Astrocyte (in vitro differentiated cells and primary cell): ENCODE measurements at regions not wholly inside any gene's neighbourhood (a gene's known extent, or its start where the extent isn't known, plus 50 kb on each side); places are given as distances from the start of the nearest gene placed in this dataset.
A peak's percentile ranks its signal among the peaks of the same experiment; 100 is the strongest.

Experiments
- DNase-seq: peaks from one replicate; pipeline ENCODE4 v3.0.0-alpha.2; 2010; ENCODE audit warnings: low read depth
- FAIRE-seq: peaks from 2 replicates; lab custom pipeline; 2011; peaks lifted over from hg19 to GRCh38; lab: Jason Lieb, UNC
- H2AFZ ChIP-seq: 2 replicates; pipeline ENCODE4 v1.6.0; 2012; ENCODE audit warnings: low read depth, low read length, inconsistent platforms
- H3K27ac ChIP-seq: 2 replicates; pipeline ENCODE4 v1.5.1; 2011; ENCODE audit warnings: low read depth, low read length, inconsistent platforms
- H3K27me3 ChIP-seq: 2 replicates; pipeline ENCODE4 v1.6.0; 2011; ENCODE audit warnings: low read length, inconsistent platforms; ENCODE audit not compliant: insufficient read depth
- H3K36me3 ChIP-seq: 2 replicates; pipeline ENCODE4 v1.5.1; 2011; ENCODE audit warnings: low read length, inconsistent platforms; ENCODE audit not compliant: insufficient read depth
- H3K4me1 ChIP-seq: 2 replicates; pipeline ENCODE4 v1.5.1; 2011; ENCODE audit warnings: low read length, inconsistent platforms; ENCODE audit not compliant: insufficient read depth
- H3K4me2 ChIP-seq: 2 replicates; pipeline ENCODE4 v1.6.0; 2012; ENCODE audit warnings: low read length, inconsistent platforms
- H3K4me3 ChIP-seq: 2 replicates; pipeline ENCODE4 v1.5.1; 2011; ENCODE audit warnings: low read depth, mild to moderate bottlenecking, low read length, inconsistent platforms; ENCODE audit not compliant: insufficient read depth
- H3K79me2 ChIP-seq: 2 replicates; pipeline ENCODE4 v1.6.0; 2012; ENCODE audit warnings: mild to moderate bottlenecking, low read length, inconsistent platforms; ENCODE audit not compliant: insufficient read depth
- H3K9ac ChIP-seq: 2 replicates; pipeline ENCODE4 v1.6.0; 2012; ENCODE audit warnings: mild to moderate bottlenecking, low read length, inconsistent platforms
- H3K9me3 ChIP-seq: 2 replicates; pipeline ENCODE4 v1.5.1; 2012; ENCODE audit warnings: low read depth, mild to moderate bottlenecking, low read length, inconsistent platforms; ENCODE audit not compliant: insufficient read depth
- H4K20me1 ChIP-seq: 2 replicates; pipeline ENCODE4 v1.6.0; 2012; ENCODE audit warnings: low read length, inconsistent platforms; ENCODE audit not compliant: insufficient read depth
- H3K27ac Mint-ChIP-seq: one replicate; pipeline ENCODE4 v1.8.0; 2021; ENCODE audit warnings: mild to moderate bottlenecking, mixed read lengths; ENCODE audit not compliant: unreplicated experiment
- H3K27me3 Mint-ChIP-seq: one replicate; pipeline ENCODE4 v1.8.0; 2021; ENCODE audit warnings: low read depth, mixed read lengths; ENCODE audit not compliant: unreplicated experiment
- H3K36me3 Mint-ChIP-seq: one replicate; pipeline ENCODE4 v1.8.0; 2021; ENCODE audit warnings: low read depth, mixed read lengths; ENCODE audit not compliant: unreplicated experiment
- H3K4me1 Mint-ChIP-seq: one replicate; pipeline ENCODE4 v1.8.0; 2021; ENCODE audit warnings: low read depth, mixed read lengths; ENCODE audit not compliant: unreplicated experiment
- H3K4me3 Mint-ChIP-seq: one replicate; pipeline ENCODE4 v1.8.0; 2021; ENCODE audit warnings: mild to moderate bottlenecking, moderate library complexity, mixed read lengths; ENCODE audit not compliant: unreplicated experiment
- H3K9me3 Mint-ChIP-seq: one replicate; pipeline ENCODE4 v1.8.0; 2021; ENCODE audit warnings: mild to moderate bottlenecking, mixed read lengths; ENCODE audit not compliant: unreplicated experiment
- EZH2 ChIP-seq: IDR thresholded peaks from 2 replicates; pipeline ENCODE4 v1.6.1; 2012; ENCODE audit warnings: mild to moderate bottlenecking, low read length, inconsistent platforms; ENCODE audit not compliant: insufficient read depth
- TF ChIP-seq, protein P1 (sequence below): IDR thresholded peaks from 2 replicates; pipeline ENCODE4 v1.5.1; 2011; ENCODE audit warnings: low read depth, mild to moderate bottlenecking, inconsistent platforms, low read length, moderate library complexity; ENCODE audit not compliant: insufficient read depth

DNA sequence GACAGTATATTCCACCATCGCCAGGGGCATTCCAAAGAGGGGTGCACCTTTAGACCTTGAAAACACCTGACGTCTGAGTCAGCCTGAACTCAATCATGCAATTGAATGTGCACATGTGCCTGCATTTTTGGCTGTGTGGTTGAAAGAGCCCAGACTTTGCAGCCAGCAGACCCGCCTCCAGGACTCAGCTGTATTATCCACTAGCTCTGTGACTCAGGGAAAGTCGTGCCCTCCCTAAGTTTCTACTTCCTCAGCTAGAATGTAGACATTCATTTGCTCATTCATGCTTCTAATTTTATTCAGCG lies 94.2 kb downstream of the LRRC30 start:
- Mint-ChIP-seq H3K27ac (no peak overlapping the region), H3K27me3 (no peaks in the 10 kb centered on the region), H3K9me3 (no peaks in the 10 kb centered on the region), H3K4me3 (no peak overlapping the region), H3K4me1 (peaks cover 28% of the 10 kb centered on the region), H3K36me3 (no peaks in the 10 kb centered on the region)
- TF ChIP-seq EZH2, result no peak
- TF ChIP-seq, protein P1, sequence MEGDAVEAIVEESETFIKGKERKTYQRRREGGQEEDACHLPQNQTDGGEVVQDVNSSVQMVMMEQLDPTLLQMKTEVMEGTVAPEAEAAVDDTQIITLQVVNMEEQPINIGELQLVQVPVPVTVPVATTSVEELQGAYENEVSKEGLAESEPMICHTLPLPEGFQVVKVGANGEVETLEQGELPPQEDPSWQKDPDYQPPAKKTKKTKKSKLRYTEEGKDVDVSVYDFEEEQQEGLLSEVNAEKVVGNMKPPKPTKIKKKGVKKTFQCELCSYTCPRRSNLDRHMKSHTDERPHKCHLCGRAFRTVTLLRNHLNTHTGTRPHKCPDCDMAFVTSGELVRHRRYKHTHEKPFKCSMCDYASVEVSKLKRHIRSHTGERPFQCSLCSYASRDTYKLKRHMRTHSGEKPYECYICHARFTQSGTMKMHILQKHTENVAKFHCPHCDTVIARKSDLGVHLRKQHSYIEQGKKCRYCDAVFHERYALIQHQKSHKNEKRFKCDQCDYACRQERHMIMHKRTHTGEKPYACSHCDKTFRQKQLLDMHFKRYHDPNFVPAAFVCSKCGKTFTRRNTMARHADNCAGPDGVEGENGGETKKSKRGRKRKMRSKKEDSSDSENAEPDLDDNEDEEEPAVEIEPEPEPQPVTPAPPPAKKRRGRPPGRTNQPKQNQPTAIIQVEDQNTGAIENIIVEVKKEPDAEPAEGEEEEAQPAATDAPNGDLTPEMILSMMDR, result no peak
- no peaks in the 10 kb centered on the region for H3K27me3 ChIP-seq
- H3K9me3 ChIP-seq, result no peaks in the 10 kb centered on the region
- H3K4me1 ChIP-seq, result peaks cover 12% of the 10 kb centered on the region
- no peaks in the 10 kb centered on the region for H4K20me1 ChIP-seq
- no peak overlapping the region for H3K9ac ChIP-seq
- DNase-seq, result no peak
- no peak overlapping the region for H2AFZ ChIP-seq
- FAIRE-seq, result no peak
- no peaks in the 10 kb centered on the region for H3K79me2 ChIP-seq
- peak overlapping the region; percentile 13 for H3K27ac ChIP-seq
- peak overlapping the region; percentile 25 for H3K4me2 ChIP-seq
- H3K36me3 ChIP-seq, result no peaks in the 10 kb centered on the region
- H3K4me3 ChIP-seq, result no peak overlapping the region

DNA sequence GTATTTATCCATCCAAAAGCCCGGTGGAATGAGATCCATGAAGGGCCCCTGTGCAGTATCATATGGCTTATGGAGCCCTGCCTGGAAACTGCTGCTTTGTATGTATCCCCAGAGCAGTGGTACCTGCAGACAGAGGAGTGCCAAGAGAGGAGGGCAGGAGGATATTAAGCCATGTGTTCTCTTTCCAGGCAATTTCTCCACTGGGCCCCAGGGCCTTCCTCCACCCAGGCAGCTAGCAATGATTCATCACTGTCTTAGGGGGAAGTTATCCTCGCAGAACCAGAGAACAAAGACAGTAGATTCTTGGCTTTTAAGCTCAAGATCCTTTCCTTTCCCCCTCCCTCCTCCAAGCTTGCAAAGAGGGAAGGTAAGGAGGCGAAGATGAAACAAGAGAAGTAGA lies 98.1 kb downstream of the LRRC30 start:
- peak overlapping the region; percentile 66 for H3K27ac Mint-ChIP-seq
- no peak overlapping the region for H3K4me2 ChIP-seq

DNA sequence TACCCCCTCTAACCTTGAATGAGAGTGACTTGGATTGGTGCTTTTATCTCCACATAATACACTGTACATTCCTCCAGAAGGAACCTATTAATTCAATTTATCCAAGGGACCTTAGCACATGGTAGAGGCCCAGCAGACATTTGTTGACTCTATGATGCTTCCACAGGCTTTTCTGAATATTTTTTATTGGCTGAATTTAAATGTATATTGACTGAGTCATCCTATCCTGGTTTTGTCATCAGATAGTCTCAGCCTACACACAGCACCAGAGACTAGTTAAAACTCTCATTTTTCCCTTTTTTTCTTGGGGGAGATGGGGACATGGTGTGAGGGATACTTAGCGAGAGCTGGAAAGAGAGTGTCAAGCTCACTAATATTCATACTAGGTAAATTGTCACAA lies 101.6 kb downstream of the LRRC30 start:
- H3K9ac ChIP-seq, result no peak overlapping the region
- no peaks in the 10 kb centered on the region for H3K9me3 ChIP-seq
- no peaks in the 10 kb centered on the region for H4K20me1 ChIP-seq
- H3K27ac Mint-ChIP-seq, result no peak overlapping the region
- no peaks in the 10 kb centered on the region for H3K36me3 Mint-ChIP-seq
- no peaks in the 10 kb centered on the region for H3K79me2 ChIP-seq
- no peak overlapping the region for H3K4me3 ChIP-seq
- no peak overlapping the region for H2AFZ ChIP-seq
- no peak overlapping the region for H3K4me2 ChIP-seq
- no peak for TF ChIP-seq EZH2
- TF ChIP-seq, protein P1, result no peak
- H3K4me1 Mint-ChIP-seq, result peaks cover 18% of the 10 kb centered on the region
- no peaks in the 10 kb centered on the region for H3K27me3 ChIP-seq
- FAIRE-seq (no peak), DNase-seq (no peak)
- H3K27ac ChIP-seq, result no peak overlapping the region
- H3K27me3 Mint-ChIP-seq, result peaks cover 3% of the 10 kb centered on the region
- no peak overlapping the region for H3K4me3 Mint-ChIP-seq
- no peaks in the 10 kb centered on the region for H3K9me3 Mint-ChIP-seq
- H3K36me3 ChIP-seq, result no peaks in the 10 kb centered on the region
- H3K4me1 ChIP-seq, result peaks cover 8% of the 10 kb centered on the region

More for the DNA sequence above, 98.1 kb downstream of the LRRC30 start:
- no peak for FAIRE-seq
- H3K36me3 Mint-ChIP-seq, result no peaks in the 10 kb centered on the region
- no peaks in the 10 kb centered on the region for H3K9me3 Mint-ChIP-seq
- H3K4me3 Mint-ChIP-seq, result no peak overlapping the region
- Histone ChIP-seq H3K79me2 (no peaks in the 10 kb centered on the region), H3K9me3 (no peaks in the 10 kb centered on the region), H3K36me3 (no peaks in the 10 kb centered on the region), H3K27me3 (no peaks in the 10 kb centered on the region), H3K4me1 (peaks cover 15% of the 10 kb centered on the region), H3K27ac (no peak overlapping the region), H2AFZ (peak overlapping the region; percentile 42), H3K9ac (no peak overlapping the region), H3K4me3 (no peak overlapping the region), H4K20me1 (no peaks in the 10 kb centered on the region)
- H3K27me3 Mint-ChIP-seq, result peaks cover 3% of the 10 kb centered on the region
- TF ChIP-seq, protein P1, result no peak
- no peak for TF ChIP-seq EZH2
- peaks cover 31% of the 10 kb centered on the region for H3K4me1 Mint-ChIP-seq
- DNase-seq, result no peak
